ENCODE measurements at regions not wholly inside any gene's neighbourhood (a gene's known extent, or its start where the extent isn't known, plus 50 kb on each side); places are given as distances from the start of the nearest gene placed in this dataset.
A peak's percentile ranks its signal among the peaks of the same experiment; 100 is the strongest.

- intact Hi-C loops (cut with DNase I; ENCODE audit: low total_unique reads): no loop called here
- no peak for TF ChIP-seq POLR2A (IDR thresholded peaks at IDR 0.05)
- no peak for TF ChIP-seq CTCF (IDR thresholded peaks at IDR 0.05)
- 54 to 66% methylated on average over 10 of the region's 10 CpGs for WGBS, 2 donors
Measured at GRCh38 chr4:24105327-24106038, 215.6 kb upstream of the PPARGC1A start.

DNA sequence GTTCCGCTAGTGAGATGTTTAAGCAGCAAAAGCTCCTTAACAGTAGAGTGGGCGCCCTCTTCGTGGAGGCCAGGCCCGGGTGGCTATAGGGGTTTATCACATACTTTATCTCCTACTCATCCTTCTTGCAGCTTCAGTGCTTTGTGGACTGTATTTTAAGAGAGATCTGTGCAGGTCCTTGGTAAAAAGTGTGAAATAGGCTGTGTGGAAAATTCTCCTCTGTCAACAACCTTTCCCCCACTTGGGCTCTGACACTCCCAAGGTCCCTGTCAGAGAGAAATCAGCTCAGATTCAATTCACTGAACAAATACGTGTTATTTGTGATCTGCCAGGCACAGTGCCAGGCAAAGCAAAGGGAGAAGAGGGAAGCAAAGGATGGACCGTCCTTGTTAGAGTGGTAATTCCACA lies 214.3 kb upstream of the PPARGC1A start:
- H3K4me3 ChIP-seq (ENCODE audit: low read depth, poor library complexity, severe bottlenecking): no peak overlapping the region
- TF ChIP-seq CTCF (IDR thresholded peaks at IDR 0.05) (no peak), POLR2A (IDR thresholded peaks at IDR 0.05) (no peak)
- intact Hi-C loops (cut with DNase I; ENCODE audit: low total_unique reads): no loop called here
- DNase-seq (ENCODE audit: low spot score in 2 of 2): no peak
- 65 to 67% methylated on average over 6 of the region's 6 CpGs for WGBS, 2 donors

More at GRCh38 chr4:24105327-24106038, 215.6 kb upstream of the PPARGC1A start:
- DNase-seq (ENCODE audit: low spot score in 2 of 2): peak in 1 of 2 donors; percentile 35
- H3K4me3 ChIP-seq (ENCODE audit: low read depth, poor library complexity, severe bottlenecking): no peak overlapping the region

- TF ChIP-seq POLR2A (IDR thresholded peaks at IDR 0.05): no peak
- no peak for TF ChIP-seq CTCF (IDR thresholded peaks at IDR 0.05)
- 68% methylated on average over 15 of the region's 15 CpGs for WGBS, 2 donors
- DNase-seq (ENCODE audit: low spot score in 2 of 2): no peak
- intact Hi-C loops (cut with DNase I; ENCODE audit: low total_unique reads): no loop called here
- H3K4me3 ChIP-seq (ENCODE audit: low read depth, poor library complexity, severe bottlenecking): no peak overlapping the region
Measured at GRCh38 chr4:24103434-24104157, 213.7 kb upstream of the PPARGC1A start.

GRCh38 chr4:24102621-24103020 lies 212.8 kb upstream of the PPARGC1A start:
- DNase-seq (ENCODE audit: low spot score in 2 of 2): no peak
- intact Hi-C loops (cut with DNase I; ENCODE audit: low total_unique reads): no loop called here

DNA sequence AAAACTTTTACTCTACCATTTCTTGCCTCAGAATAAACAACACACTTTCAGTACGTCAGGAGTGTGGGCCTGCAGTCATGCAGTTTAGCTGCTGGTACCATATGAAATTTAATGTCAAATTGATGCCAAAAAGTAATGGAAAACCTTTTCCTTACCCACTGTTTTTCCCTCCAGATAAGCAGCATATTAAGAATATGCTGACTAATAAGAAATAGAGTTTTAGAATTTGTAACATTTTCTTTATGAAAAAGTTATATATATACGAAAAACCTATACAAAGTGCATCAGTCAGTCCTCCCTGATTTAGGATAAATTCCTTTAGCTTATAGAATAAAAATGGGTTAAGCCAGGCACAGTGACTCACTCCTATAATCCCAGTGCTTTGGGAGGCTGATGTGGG lies 206.8 kb upstream of the PPARGC1A start:
- TF ChIP-seq CTCF (IDR thresholded peaks at IDR 0.05): no peak
- no peak for TF ChIP-seq POLR2A (IDR thresholded peaks at IDR 0.05)
- no peak for DNase-seq (ENCODE audit: low spot score in 2 of 2)
- 82 to 83% methylated on average over 2 of the region's 2 CpGs for WGBS, 2 donors
- no peak overlapping the region for H3K4me3 ChIP-seq (ENCODE audit: low read depth, poor library complexity, severe bottlenecking)
- intact Hi-C loops (cut with DNase I; ENCODE audit: low total_unique reads): loop anchor here (5.0 kb wide), 1 partner anchor 1676 kb away; no protein-coding TSS in a partner anchor

More at GRCh38 chr4:24102621-24103020, 212.8 kb upstream of the PPARGC1A start:
- no peak for TF ChIP-seq CTCF (IDR thresholded peaks at IDR 0.05)
- TF ChIP-seq POLR2A (IDR thresholded peaks at IDR 0.05): no peak
- H3K4me3 ChIP-seq (ENCODE audit: low read depth, poor library complexity, severe bottlenecking): no peak overlapping the region
- 89 to 91% methylated on average over 4 of the region's 4 CpGs for WGBS, 2 donors
